WTC11 (cell line): ENCODE measurements at regions not wholly inside any gene's neighbourhood (a gene's known extent, or its start where the extent isn't known, plus 50 kb on each side); places are given as distances from the start of the nearest gene placed in this dataset.

ENCODE experiments used
- ATAC-seq: fragments of 200-7000 bp; cut with Tn5 transposase; 2 replicates; pipeline ENCODE4 v1.10.0; 2021; ENCODE audit warnings: mild to moderate bottlenecking, moderate library complexity
- CTCF ChIA-PET: fragments of 300-600 bp; sonication (Branson Sonifier 250); formaldehyde crosslinking; loops from one replicate; lab custom pipeline; 2021; ENCODE audit warnings: antibody characterized with exemption; lab: Charles Lee
- POLR2A ChIA-PET: fragments of 350-600 bp; sonication (Branson Sonifier 250); formaldehyde crosslinking; loops from one replicate; lab custom pipeline; 2021; ENCODE audit warnings: antibody characterized with exemption; lab: Charles Lee
- DNase-seq: peaks from one replicate; pipeline ENCODE4 v3.0.0; 2021; ENCODE audit warnings: low spot score
- H3K27ac Mint-ChIP-seq: 2 replicates; pipeline ENCODE4 v1.8.0; 2021; ENCODE audit warnings: mixed read lengths
- H3K27me3 Mint-ChIP-seq: 2 replicates; pipeline ENCODE4 v1.8.0; 2021; ENCODE audit warnings: low read depth, mild to moderate bottlenecking, moderate library complexity, mixed read lengths
- H3K36me3 Mint-ChIP-seq: 2 replicates; pipeline ENCODE4 v1.8.0; 2021; ENCODE audit warnings: mixed read lengths
- H3K4me1 Mint-ChIP-seq: 2 replicates; pipeline ENCODE4 v1.8.0; 2022; ENCODE audit warnings: mixed read lengths
- H3K4me3 Mint-ChIP-seq: 2 replicates; pipeline ENCODE4 v1.8.0; 2021; ENCODE audit warnings: mild to moderate bottlenecking, moderate library complexity, mixed read lengths
- H3K9me3 Mint-ChIP-seq: 2 replicates; pipeline ENCODE4 v1.8.0; 2021; ENCODE audit warnings: mixed read lengths
- ATF2 ChIP-seq: sonication (generic); formaldehyde crosslinking; IDR thresholded peaks from 2 replicates; pipeline ENCODE4 v1.8.1; 2022; ENCODE audit warnings: low read depth, missing genetic modification reagents, borderline replicate concordance
- ATF6 ChIP-seq: sonication (generic); formaldehyde crosslinking; IDR thresholded peaks from 2 replicates; pipeline ENCODE4 v1.8.1; 2023; ENCODE audit warnings: mild to moderate bottlenecking, missing genetic modification reagents
- CBFB ChIP-seq: sonication (generic); formaldehyde crosslinking; IDR thresholded peaks from 2 replicates; pipeline ENCODE4 v1.8.1; 2022; ENCODE audit warnings: mild to moderate bottlenecking, low read depth, missing genetic modification reagents
- CDX4 ChIP-seq: fragments of 250-450 bp; sonication (Bioruptor Pico); IDR thresholded peaks from 2 replicates; pipeline ENCODE4 v1.9.0; 2021; ENCODE audit warnings: moderate library complexity, mild to moderate bottlenecking, inconsistent platforms, borderline replicate concordance
- ESRRA ChIP-seq: sonication (generic); formaldehyde crosslinking; IDR thresholded peaks from 2 replicates; pipeline ENCODE4 v1.8.1; 2022; ENCODE audit warnings: mild to moderate bottlenecking, missing genetic modification reagents, borderline replicate concordance
- ETV6 ChIP-seq: sonication (generic); formaldehyde crosslinking; IDR thresholded peaks from 2 replicates; pipeline ENCODE4 v1.8.1; 2022; ENCODE audit warnings: mild to moderate bottlenecking, missing genetic modification reagents
- FOXJ3 ChIP-seq: sonication (generic); formaldehyde crosslinking; IDR thresholded peaks from 2 replicates; pipeline ENCODE4 v1.9.0; 2021; ENCODE audit warnings: missing genetic modification reagents, mild to moderate bottlenecking, borderline replicate concordance
- FOXP1 ChIP-seq: sonication (generic); formaldehyde crosslinking; IDR thresholded peaks from 2 replicates; pipeline ENCODE4 v1.8.0; 2022; ENCODE audit warnings: missing genetic modification reagents, mild to moderate bottlenecking, moderate library complexity, borderline replicate concordance
- MLX ChIP-seq: sonication (generic); formaldehyde crosslinking; IDR thresholded peaks from 2 replicates; pipeline ENCODE4 v1.8.1; 2023; ENCODE audit warnings: mild to moderate bottlenecking, missing genetic modification reagents, moderate library complexity
- NFE2L1 ChIP-seq: sonication (generic); formaldehyde crosslinking; IDR thresholded peaks from 2 replicates; pipeline ENCODE4 v1.8.1; 2023; ENCODE audit warnings: missing genetic modification reagents
- NFYB ChIP-seq: sonication (generic); formaldehyde crosslinking; conservative IDR thresholded peaks from 2 replicates; pipeline ENCODE4 v1.8.0; 2022; ENCODE audit warnings: low read depth, missing genetic modification reagents
- OVOL2 ChIP-seq: fragments of 250-450 bp; sonication (Bioruptor Pico); IDR thresholded peaks from 2 replicates; pipeline ENCODE4 v1.9.0; 2021; ENCODE audit warnings: mild to moderate bottlenecking, borderline replicate concordance
- PRRX2 ChIP-seq: fragments of 250-450 bp; sonication (Bioruptor Pico); IDR thresholded peaks from 2 replicates; pipeline ENCODE4 v1.8.0; 2021; ENCODE audit warnings: mild to moderate bottlenecking
- SMAD4 ChIP-seq: sonication (generic); formaldehyde crosslinking; IDR thresholded peaks from 2 replicates; pipeline ENCODE4 v1.8.0; 2022; ENCODE audit warnings: mild to moderate bottlenecking, missing genetic modification reagents
- USF1 ChIP-seq: sonication (generic); formaldehyde crosslinking; IDR thresholded peaks from 2 replicates; pipeline ENCODE4 v1.8.0; 2022; ENCODE audit warnings: mild to moderate bottlenecking, missing genetic modification reagents
- ZBTB21 ChIP-seq: sonication (generic); formaldehyde crosslinking; IDR thresholded peaks from 2 replicates; pipeline ENCODE4 v1.8.1; 2023; ENCODE audit warnings: mild to moderate bottlenecking, missing genetic modification reagents, borderline replicate concordance
- ZNF416 ChIP-seq: fragments of 250-450 bp; sonication (Bioruptor Pico); IDR thresholded peaks from 2 replicates; pipeline ENCODE4 v1.9.0; 2021; ENCODE audit warnings: mild to moderate bottlenecking, inconsistent platforms
- ZNF532 ChIP-seq: fragments of 250-450 bp; sonication (Bioruptor Pico); IDR thresholded peaks from 2 replicates; pipeline ENCODE4 v1.9.0; 2021; ENCODE audit warnings: mild to moderate bottlenecking, borderline replicate concordance
- ZNF671 ChIP-seq: fragments of 250-450 bp; sonication (Bioruptor Pico); IDR thresholded peaks from 2 replicates; pipeline ENCODE4 v1.8.0; 2021; ENCODE audit warnings: mild to moderate bottlenecking

- H3K4me1 Mint-ChIP-seq: no peaks in the 10 kb centered on the region
- H3K4me3 Mint-ChIP-seq: no peak overlapping the region
- H3K36me3 Mint-ChIP-seq: peaks cover under 1% of the 10 kb centered on the region; the same call in 1 of the 2 replicates
- H3K27me3 Mint-ChIP-seq: no peaks in the 10 kb centered on the region
- ATAC-seq (no peak), DNase-seq (no peak)
- TF ChIP-seq MLX (CRISPR knock-in tag) (no peak), ZBTB21 (no peak), NFYB (CRISPR knock-in tag) (no peak), PRRX2 (CRISPR knock-in tag) (no peak), USF1 (CRISPR knock-in tag) (no peak), CBFB (CRISPR knock-in tag) (no peak), FOXJ3 (CRISPR knock-in tag) (no peak), ATF6 (CRISPR knock-in tag) (no peak), ESRRA (CRISPR knock-in tag) (no peak), SMAD4 (CRISPR knock-in tag) (no peak), NFE2L1 (CRISPR knock-in tag) (no peak), OVOL2 (CRISPR knock-in tag) (no peak), ZNF671 (CRISPR knock-in tag) (no peak), ETV6 (CRISPR knock-in tag) (no peak)
- H3K9me3 Mint-ChIP-seq: no peaks in the 10 kb centered on the region; the same call in 1 of the 2 replicates
- CTCF ChIA-PET: no interaction called here
- POLR2A ChIA-PET: no interaction called here
- no peak overlapping the region for H3K27ac Mint-ChIP-seq
Observed at GRCh38 chr2:196289000-196289399, 117.6 kb upstream of the STK17B start.

- H3K36me3 Mint-ChIP-seq: no peaks in the 10 kb centered on the region
- ATAC-seq (no peak), DNase-seq (no peak)
- TF ChIP-seq FOXP1 (CRISPR knock-in tag): no peak
- TF ChIP-seq CDX4: no peak
- no peak for TF ChIP-seq ZNF416 (CRISPR knock-in tag)
- no peak for TF ChIP-seq ZNF532 (CRISPR knock-in tag)
- TF ChIP-seq ATF2 (CRISPR knock-in tag): no peak
- no peak for TF ChIP-seq ETV6 (CRISPR knock-in tag)
- TF ChIP-seq, all 79 proteins: peak for 0
- ChIA-PET POLR2A (no interaction called here), CTCF (no interaction called here)
- Mint-ChIP-seq H3K27ac (no peak overlapping the region), H3K4me3 (no peak overlapping the region), H3K9me3 (no peaks in the 10 kb centered on the region), H3K27me3 (no peaks in the 10 kb centered on the region), H3K4me1 (no peaks in the 10 kb centered on the region)
Observed at GRCh38 chr2:196290136-196290535, 118.8 kb upstream of the STK17B start.
